ENCODE measurements at regions not wholly inside any gene's neighbourhood (a gene's known extent, or its start where the extent isn't known, plus 50 kb on each side); places are given as distances from the start of the nearest gene placed in this dataset.

GRCh38 chr13:22738357-22738756, 442.4 kb upstream of the SGCG start:
- 84 to 91% methylated on average over 3 of the region's 3 CpGs for WGBS, 2 donors
- H3K4me1 ChIP-seq = no peaks in the 10 kb centered on the region
- no peaks in the 10 kb centered on the region for H3K36me3 ChIP-seq
- peaks cover 0 to 7% (median 0%) of the 10 kb centered on the region in 3 donors for H3K27me3 ChIP-seq
- H3K27ac ChIP-seq = no peak overlapping the region
- no peak overlapping the region for H3K4me3 ChIP-seq
- peaks cover 0 to 4% (median 0%) of the 10 kb centered on the region in 4 donors for H3K9me3 ChIP-seq
- intact Hi-C loops (cut with DNase I) = no loop called here
- DNase-seq = no peak
- TF ChIP-seq CTCF (IDR thresholded peaks at IDR 0.05) (no peak), POLR2AphosphoS5 (IDR thresholded peaks at IDR 0.05) (no peak), POLR2A (IDR thresholded peaks at IDR 0.05) (no peak), EP300 (IDR thresholded peaks at IDR 0.05) (no peak)

GRCh38 chr13:22740264-22740663, 440.5 kb upstream of the SGCG start:
- intact Hi-C loops (cut with DNase I) = no loop called here
- 42 to 63% methylated on average over 3 of the region's 3 CpGs for WGBS, 2 donors
- Histone ChIP-seq H3K4me3 (no peak overlapping the region), H3K9me3 (peaks cover 0 to 4% (median 0%) of the 10 kb centered on the region in 4 donors), H3K27me3 (peaks cover 0 to 4% (median 0%) of the 10 kb centered on the region in 3 donors), H3K36me3 (no peaks in the 10 kb centered on the region), H3K4me1 (no peaks in the 10 kb centered on the region), H3K27ac (no peak overlapping the region)
- DNase-seq = no peak
- TF ChIP-seq POLR2AphosphoS5 (IDR thresholded peaks at IDR 0.05) = no peak
- no peak for TF ChIP-seq CTCF (IDR thresholded peaks at IDR 0.05)
- no peak for TF ChIP-seq POLR2A (IDR thresholded peaks at IDR 0.05)
- TF ChIP-seq EP300 (IDR thresholded peaks at IDR 0.05) = no peak

GRCh38 chr13:22744688-22745452, 435.9 kb upstream of the SGCG start:
- no peak overlapping the region for H3K27ac ChIP-seq
- intact Hi-C loops (cut with DNase I) = no loop called here
- H3K4me1 ChIP-seq = no peaks in the 10 kb centered on the region
- WGBS, 2 donors = 85 to 91% methylated on average over 24 of the region's 24 CpGs
- H3K9me3 ChIP-seq = peaks cover 0 to 4% (median 0%) of the 10 kb centered on the region in 4 donors
- no peaks in the 10 kb centered on the region for H3K27me3 ChIP-seq
- no peaks in the 10 kb centered on the region for H3K36me3 ChIP-seq
- no peak overlapping the region for H3K4me3 ChIP-seq
- TF ChIP-seq POLR2AphosphoS5 (IDR thresholded peaks at IDR 0.05) = no peak
- no peak for TF ChIP-seq POLR2A (IDR thresholded peaks at IDR 0.05)
- no peak for TF ChIP-seq EP300 (IDR thresholded peaks at IDR 0.05)
- TF ChIP-seq CTCF (IDR thresholded peaks at IDR 0.05) = no peak
- no peak for DNase-seq

- Histone ChIP-seq H3K9me3 (no peaks in the 10 kb centered on the region), H3K36me3 (no peaks in the 10 kb centered on the region), H3K4me1 (no peaks in the 10 kb centered on the region), H3K27ac (no peak overlapping the region), H3K4me3 (no peak overlapping the region), H3K27me3 (no peaks in the 10 kb centered on the region)
- intact Hi-C loops (cut with DNase I) = no loop called here
- TF ChIP-seq CTCF (IDR thresholded peaks at IDR 0.05) (no peak), EP300 (IDR thresholded peaks at IDR 0.05) (no peak), POLR2A (IDR thresholded peaks at IDR 0.05) (no peak), POLR2AphosphoS5 (IDR thresholded peaks at IDR 0.05) (no peak)
- no peak for DNase-seq
- WGBS, 2 donors = 70 to 74% methylated on average over 5 of the region's 5 CpGs
Observed at GRCh38 chr13:22748866-22749577, 431.8 kb upstream of the SGCG start.
